ENCODE measurements at regions not wholly inside any gene's neighbourhood (a gene's known extent, or its start where the extent isn't known, plus 50 kb on each side); places are given as distances from the start of the nearest gene placed in this dataset.
A peak's percentile ranks its signal among the peaks of the same experiment; 100 is the strongest.

DNA sequence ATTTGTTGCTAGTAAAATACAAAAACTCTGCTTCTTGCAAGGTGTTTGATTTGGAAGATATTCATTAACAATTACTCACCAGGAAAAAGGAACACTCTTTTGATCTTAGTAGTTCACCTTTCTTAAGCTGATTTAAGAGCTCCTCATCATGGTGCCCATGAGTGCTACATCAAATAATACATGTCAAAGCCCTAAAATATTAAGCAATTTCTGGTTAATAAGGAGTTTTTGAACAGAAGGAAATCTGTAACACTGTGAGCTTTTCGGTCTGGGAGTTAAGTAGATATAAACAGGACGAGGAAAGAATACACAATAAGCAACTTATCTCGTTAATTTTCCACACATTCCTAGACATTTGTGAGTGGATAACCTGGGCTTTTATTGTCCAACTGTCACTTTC is 83.9 kb upstream of the DCBLD2 start:
- DNase-seq (ENCODE audit: low read depth, low spot score) = no peak
- in situ Hi-C loops (cut with MboI) (no loop called here), intact Hi-C loops (cut with micrococcal nuclease; ENCODE audit: unreplicated experiment) (no loop called here)
- no peak overlapping the region for H3K27ac ChIP-seq (ENCODE audit: control insufficient read depth, insufficient read depth)
- FAIRE-seq = no peak
- SMC1A ChIA-PET (ENCODE audit: uncharacterized antibody, unreplicated experiment) = interaction anchor here (0.6 to 1.1 kb wide), 3 partner anchors 9 to 188 kb away, joined by 3 to 6 read pairs (median 3); no protein-coding TSS in a partner anchor
- H3K9me3 ChIP-seq (replicated peaks; ENCODE audit: control insufficient read depth, insufficient read depth, low read length) = no peaks in the 10 kb centered on the region
- no peaks in the 10 kb centered on the region for H3K36me3 ChIP-seq (ENCODE audit: control insufficient read depth in 2 of 2, insufficient read depth in 2 of 2, low read length in 1 of 2)
- no peak overlapping the region for H3K4me2 ChIP-seq (ENCODE audit: control insufficient read depth, insufficient read depth)
- no TSS peak for BruUV-seq (replicated peaks)
- H3K79me2 ChIP-seq (ENCODE audit: control insufficient read depth, insufficient read depth, low read length) = no peaks in the 10 kb centered on the region
- no peaks in the 10 kb centered on the region; the same call in 1 of the 2 replicates for H3K4me1 ChIP-seq (ENCODE audit: control insufficient read depth, insufficient read depth, low read length)
- ATAC-seq = no peak
- no peak overlapping the region for H3K9ac ChIP-seq (ENCODE audit: control insufficient read depth, insufficient read depth, low read length)
- H4K20me1 ChIP-seq (ENCODE audit: control insufficient read depth, insufficient read depth) = no peaks in the 10 kb centered on the region
- POLR2A ChIA-PET = no interaction called here
- H2AFZ ChIP-seq (ENCODE audit: control insufficient read depth, low read depth, low read length) = no peak overlapping the region; the same call in 1 of the 2 replicates
- RAD21 ChIA-PET (ENCODE audit: unreplicated experiment) = no interaction called here
- WGBS (ENCODE audit: insufficient coverage, insufficient replicate concordance, low lambda C conversion rate, missing lambda C conversion rate) = 68% methylated on average over 3 of the region's 3 CpGs
- no peak overlapping the region for H3K4me3 ChIP-seq
- TF ChIP-seq ESRRA (IDR thresholded peaks at IDR 0.05; ENCODE audit: low read length) (no peak), JUND (IDR thresholded peaks at IDR 0.05; ENCODE audit: low read depth, low read length) (no peak), ZSCAN29 (IDR thresholded peaks at IDR 0.05) (no peak), RAD21 (IDR thresholded peaks at IDR 0.05; ENCODE audit: insufficient read depth, low read depth, low read length) (peak; percentile 23; the same call in 1 of the 2 replicates), NKRF (conservative IDR thresholded peaks at IDR 0.05) (no peak), CTCF (IDR thresholded peaks at IDR 0.05 in 2 of 3, conservative IDR thresholded peaks at IDR 0.05 in 1 of 3; ENCODE audit: control insufficient read depth in 2 of 3, extremely low read depth in 1 of 3, insufficient read depth in 1 of 3, low read depth in 3 of 3, low read length in 3 of 3) (peak in 1 of 3 experiments; percentile 21; a peak in 1 of 6 replicates)
- TF ChIP-seq, protein P1, sequence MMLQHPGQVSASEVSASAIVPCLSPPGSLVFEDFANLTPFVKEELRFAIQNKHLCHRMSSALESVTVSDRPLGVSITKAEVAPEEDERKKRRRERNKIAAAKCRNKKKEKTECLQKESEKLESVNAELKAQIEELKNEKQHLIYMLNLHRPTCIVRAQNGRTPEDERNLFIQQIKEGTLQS (IDR thresholded peaks at IDR 0.05; ENCODE audit: borderline replicate concordance, extremely low read depth, low read depth, low read length) = no peak
- CTCF ChIA-PET = interaction anchor here (1.3 to 2.2 kb wide), 2 partner anchors 8 to 168 kb away, joined by 3 to 6 read pairs; no protein-coding TSS in a partner anchor
- H3K27me3 ChIP-seq (replicated peaks in 1 of 2; ENCODE audit: control insufficient read depth in 2 of 2, insufficient read depth in 2 of 2, low read length in 1 of 2) = no peaks in the 10 kb centered on the region
